ENCODE measurements at regions not wholly inside any gene's neighbourhood (a gene's known extent, or its start where the extent isn't known, plus 50 kb on each side); places are given as distances from the start of the nearest gene placed in this dataset.

DNA sequence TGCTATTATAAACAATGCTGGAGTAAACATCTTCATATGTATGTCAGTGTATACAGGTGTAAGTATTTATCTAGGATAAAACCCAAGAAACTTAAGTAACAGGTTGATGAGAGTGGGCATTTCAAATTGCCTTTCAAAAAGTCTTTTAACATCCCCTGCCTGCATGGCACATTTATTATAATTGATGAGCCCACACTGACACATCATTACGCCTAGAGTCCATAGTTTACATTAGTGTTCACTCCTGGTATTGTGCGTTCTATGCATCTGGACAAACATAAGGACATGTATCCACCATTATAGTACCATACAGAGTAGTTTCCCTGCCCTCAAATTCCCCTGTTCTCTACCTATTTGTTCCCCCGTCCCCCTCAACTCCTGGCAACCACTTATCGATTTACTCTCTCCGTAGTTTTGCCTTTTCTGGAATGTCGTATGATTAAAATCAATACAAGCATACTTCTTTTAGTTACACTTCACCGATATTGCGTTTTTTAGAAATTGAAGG lies 53.7 kb downstream of the NACA2 start (continued):
- no peak for TF ChIP-seq FOXS1 (CRISPR knock-in tag; IDR thresholded peaks at IDR 0.05)

- POLR2A ChIA-PET = no interaction called here
- TF ChIP-seq CHD4 (IDR thresholded peaks at IDR 0.05; ENCODE audit: borderline replicate concordance) = no peak
- no peak overlapping the region for H3K4me3 ChIP-seq
- H3K4me1 ChIP-seq = no peaks in the 10 kb centered on the region
- FAIRE-seq = no peak
- H3K27ac ChIP-seq = no peak overlapping the region
- peaks cover 19% of the 10 kb centered on the region for H3K9me3 ChIP-seq
- WGBS (ENCODE audit: missing lambda C conversion rate) = 56% methylated on average over 5 of the region's 5 CpGs
- peak overlapping the region; percentile 20; the same call in 1 of the 3 replicates for H3K4me2 ChIP-seq
- CTCF ChIA-PET = interaction anchor here (1.0 to 1.3 kb wide), 3 partner anchors 11 to 124 kb away, joined by 3 to 5 read pairs (median 5); no protein-coding TSS in a partner anchor
- DNase-seq (ENCODE audit: low read depth in 1 of 2, low spot score in 1 of 2) = no peak
- ATAC-seq = no peak
Observed at GRCh38 chr17:61536422-61536955, 54.5 kb downstream of the NACA2 start.
